HG02763 (cell line): ENCODE measurements at regions not wholly inside any gene's neighbourhood (a gene's known extent, or its start where the extent isn't known, plus 50 kb on each side); places are given as distances from the start of the nearest gene placed in this dataset.
A peak's percentile ranks its signal among the peaks of the same experiment; 100 is the strongest.
"Not testable (repeated sequence)": the region's sequence is repeated elsewhere in the genome, so short reads cannot be mapped to it uniquely, and the experiment has no call there.

Source experiments
- ATAC-seq: cut with Tn5 transposase; IDR thresholded peaks from one replicate; pipeline ENCODE4 v1.9.1; 2021; ENCODE audit warnings: mild to moderate bottlenecking, moderate library complexity; ENCODE audit not compliant: unreplicated experiment

DNA sequence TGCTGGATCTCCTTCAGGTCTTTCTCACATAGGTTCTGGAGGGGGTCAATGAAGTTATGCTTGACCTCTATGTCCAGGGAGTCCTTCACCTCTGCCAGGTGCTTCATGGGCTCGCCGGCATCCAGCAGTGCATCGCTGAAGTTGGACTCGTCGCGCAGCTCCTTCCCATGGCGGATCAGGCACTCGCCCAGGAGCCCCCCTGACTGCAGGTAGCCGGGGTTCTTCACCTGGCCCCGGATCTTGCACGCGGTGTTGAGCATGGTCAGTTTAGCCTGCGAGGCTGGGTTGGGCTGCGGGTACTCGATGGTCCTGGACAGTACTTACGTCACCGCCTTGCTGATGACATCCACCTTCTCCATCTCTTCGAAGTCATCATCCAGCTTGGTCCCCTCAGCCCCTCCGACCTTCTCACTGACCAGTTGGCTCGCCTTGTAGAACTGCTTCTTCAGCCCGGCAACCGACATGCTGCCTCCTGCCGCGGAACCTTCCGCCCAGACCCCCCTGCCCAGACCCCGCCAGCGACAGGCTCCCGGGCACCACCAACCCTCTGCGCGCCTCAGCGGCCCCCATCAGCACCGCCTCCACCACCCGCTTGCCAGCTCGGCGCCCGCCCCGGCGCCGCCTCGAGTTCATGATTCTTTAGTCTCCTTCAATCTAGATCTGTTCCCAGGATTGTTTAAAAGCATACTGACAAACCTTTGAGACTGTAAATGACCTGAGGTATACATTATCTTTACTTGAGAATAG is 99.8 kb downstream of the KPNA2 start:
- no peak for ATAC-seq

DNA sequence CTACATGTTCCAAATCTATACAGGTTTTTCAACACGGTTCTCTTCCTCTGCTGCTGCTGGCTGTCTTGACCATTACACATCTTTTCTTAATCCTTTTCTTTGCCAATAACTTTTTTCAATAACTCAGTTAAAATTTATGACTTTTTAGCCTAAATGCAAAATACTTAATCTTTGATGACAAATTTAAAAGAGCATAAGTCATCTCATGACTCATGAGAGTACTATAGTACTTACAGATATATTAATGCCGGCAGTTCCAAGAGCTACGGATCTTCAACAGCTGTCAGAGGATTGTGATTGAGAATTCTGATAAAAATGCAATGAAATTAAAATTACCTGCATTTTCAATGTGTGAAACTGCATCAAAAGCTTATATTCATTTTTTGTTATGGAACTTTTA is 105.5 kb downstream of the KPNA2 start:
- no peak for ATAC-seq

GRCh38 chr17:68142595-68142994 is 105.2 kb upstream of the AMZ2 start:
- ATAC-seq, result no peak

- ATAC-seq, result no peak
Observed at GRCh38 chr17:68143425-68143824, 104.4 kb upstream of the AMZ2 start.

- ATAC-seq, result no peak
Observed at GRCh38 chr17:68145088-68145487, 102.8 kb upstream of the AMZ2 start.

DNA sequence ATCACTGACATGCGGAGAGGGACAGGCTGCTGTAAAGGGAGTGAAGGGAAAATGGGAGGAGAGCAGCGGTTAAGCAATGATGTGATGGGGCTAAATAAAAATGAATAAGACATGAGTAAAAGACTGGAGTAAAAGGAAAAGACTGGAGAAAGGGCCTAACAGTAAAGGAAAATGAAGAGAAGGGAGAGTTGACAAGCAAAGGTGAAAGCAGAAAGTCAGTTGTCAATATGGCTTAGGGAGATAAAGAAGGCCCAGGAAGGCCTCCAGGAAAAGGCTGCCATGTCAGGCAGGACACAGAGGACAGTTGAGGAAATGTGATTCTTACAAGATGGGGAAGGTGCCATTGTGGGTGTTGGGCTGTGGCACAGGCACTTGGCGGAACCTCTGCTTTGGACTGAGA is 98.9 kb upstream of the AMZ2 start:
- ATAC-seq, result no peak

GRCh38 chr17:68152161-68152571 is 95.7 kb upstream of the AMZ2 start:
- no peak for ATAC-seq

GRCh38 chr17:68155692-68156091 is 92.2 kb upstream of the AMZ2 start:
- no peak for ATAC-seq

GRCh38 chr17:68161644-68162428 is 86.0 kb upstream of the AMZ2 start:
- ATAC-seq, result no peak

DNA sequence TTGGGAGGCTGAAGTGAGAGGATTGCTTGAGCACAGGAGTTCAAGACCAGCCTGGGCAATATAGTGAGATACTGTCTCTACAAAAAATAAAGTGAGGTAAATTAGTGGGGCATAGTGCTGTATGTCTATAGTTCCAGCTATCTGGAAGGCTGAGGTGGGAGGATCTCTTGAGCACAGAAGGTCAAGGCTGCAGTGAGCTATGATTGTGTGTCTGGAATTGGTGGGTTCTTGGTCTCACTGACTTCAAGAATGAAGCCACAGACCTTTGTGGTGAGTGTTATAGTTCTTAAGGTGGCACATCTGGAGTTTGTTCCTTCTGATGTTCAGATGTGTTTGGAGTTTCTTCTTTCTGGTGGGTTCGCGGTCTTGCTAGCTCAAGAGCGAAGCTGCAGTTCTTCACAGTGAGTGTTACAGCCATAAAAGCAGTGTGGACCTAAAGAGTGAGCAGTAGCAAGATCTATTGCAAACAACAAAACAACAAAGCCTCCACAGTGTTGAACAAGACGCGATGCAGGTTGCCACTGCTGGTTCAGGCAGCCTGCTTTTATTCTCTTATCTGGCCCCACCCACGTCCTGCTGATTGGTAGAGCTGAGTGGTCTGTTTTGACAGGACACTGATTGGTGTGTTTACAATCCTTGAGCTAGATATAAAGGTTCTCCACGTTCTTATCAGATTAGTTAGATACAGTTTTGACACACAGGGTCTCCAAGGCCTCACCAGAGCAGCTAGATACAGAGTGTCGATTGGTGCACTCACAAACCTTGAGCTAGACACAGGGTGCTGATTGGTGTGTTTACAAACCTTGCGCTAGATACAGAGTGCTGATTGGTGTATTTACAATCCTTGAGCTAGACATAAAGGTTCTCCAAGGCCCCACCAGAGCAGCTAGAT is 79.3 kb upstream of the AMZ2 start:
- not testable (repeated sequence) for ATAC-seq

GRCh38 chr17:68169165-68169821 is 78.5 kb upstream of the AMZ2 start:
- ATAC-seq, result not testable (repeated sequence)

GRCh38 chr17:68169840-68170239 is 78.0 kb upstream of the AMZ2 start:
- ATAC-seq, result no peak

DNA sequence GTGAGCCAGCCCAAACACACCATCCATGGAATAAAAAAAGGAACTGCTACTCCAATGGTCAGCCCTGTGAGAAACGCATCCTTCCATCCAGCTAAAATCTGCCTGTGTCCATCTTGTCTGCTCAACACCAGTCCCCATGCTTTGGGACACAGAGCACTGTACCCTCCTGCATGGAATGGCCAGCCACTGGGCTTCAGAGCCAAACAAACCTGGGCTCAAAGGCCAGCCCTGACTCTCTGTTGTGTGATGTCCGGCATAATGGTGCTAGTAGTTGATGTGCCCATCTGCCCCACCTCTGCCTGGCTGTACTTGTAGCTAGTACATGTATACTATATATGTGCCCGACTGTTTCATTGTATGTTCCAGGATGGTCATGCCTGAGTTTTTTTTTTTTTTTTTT is 77.6 kb upstream of the AMZ2 start:
- no peak for ATAC-seq

- peak; percentile 52 for ATAC-seq
Observed at GRCh38 chr17:68172461-68172954, 75.3 kb upstream of the AMZ2 start.

DNA sequence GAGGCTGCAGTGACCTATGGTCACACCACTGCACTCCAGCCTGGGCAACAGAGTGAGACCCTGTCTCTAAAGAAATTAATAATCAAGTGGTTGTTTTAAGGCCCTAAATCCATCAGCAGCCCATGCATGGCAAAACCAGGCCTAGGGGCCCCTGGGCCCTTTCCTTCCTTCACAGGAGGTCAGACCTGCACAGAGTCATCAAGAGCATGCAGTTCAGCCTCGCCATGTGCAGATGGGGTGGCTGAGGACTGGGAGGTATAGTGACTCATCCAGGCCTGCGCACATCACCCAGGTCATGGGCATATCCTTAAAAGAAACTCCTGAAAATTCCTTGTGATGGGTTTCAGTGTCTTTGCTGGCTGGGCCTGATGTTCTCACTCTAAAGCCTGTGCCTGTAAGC is 72.4 kb upstream of the AMZ2 start:
- no peak for ATAC-seq

DNA sequence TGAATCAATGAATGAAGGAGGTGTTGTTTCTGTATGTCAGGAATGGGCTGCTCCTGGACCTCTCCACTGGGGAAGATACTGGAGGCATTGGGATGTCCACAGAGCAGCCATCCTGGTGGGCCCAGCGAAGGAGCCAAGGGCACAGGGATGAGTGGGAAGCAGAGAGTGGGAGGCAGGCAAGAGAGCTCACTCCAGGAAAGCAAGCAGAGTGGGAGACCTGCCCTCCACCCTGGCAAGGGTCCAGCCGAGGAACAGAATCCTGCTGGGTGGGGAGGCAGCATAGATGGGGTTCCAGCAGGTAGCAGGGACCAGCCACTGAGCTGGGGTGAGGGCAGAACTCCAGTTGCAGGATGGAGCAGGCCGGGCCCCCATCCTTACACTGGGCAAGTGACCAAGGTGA is 71.9 kb upstream of the AMZ2 start:
- no peak for ATAC-seq

DNA sequence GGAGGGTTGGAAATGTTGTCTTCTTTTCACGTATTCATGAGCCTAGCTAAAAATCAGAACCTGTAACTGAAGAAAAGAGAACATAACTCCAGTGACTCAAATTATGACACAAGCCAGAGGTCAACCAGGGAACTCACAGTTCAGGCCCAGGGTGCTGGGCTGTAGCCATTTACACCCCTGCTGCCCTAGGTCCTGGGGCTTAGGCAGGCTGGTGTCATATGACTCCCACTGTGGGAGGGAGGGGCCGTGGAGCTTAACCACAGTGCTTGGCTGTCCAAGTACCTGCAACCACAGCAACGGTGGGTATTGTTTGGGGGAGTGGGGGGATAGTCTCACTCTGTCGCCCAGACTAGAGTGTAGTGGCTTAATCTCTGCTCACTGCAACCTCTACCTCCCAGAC is 71.1 kb upstream of the AMZ2 start:
- no peak for ATAC-seq

GRCh38 chr17:68178831-68179230 is 69.0 kb upstream of the AMZ2 start:
- no peak for ATAC-seq

GRCh38 chr17:68179236-68179925 is 68.5 kb upstream of the AMZ2 start:
- no peak for ATAC-seq

DNA sequence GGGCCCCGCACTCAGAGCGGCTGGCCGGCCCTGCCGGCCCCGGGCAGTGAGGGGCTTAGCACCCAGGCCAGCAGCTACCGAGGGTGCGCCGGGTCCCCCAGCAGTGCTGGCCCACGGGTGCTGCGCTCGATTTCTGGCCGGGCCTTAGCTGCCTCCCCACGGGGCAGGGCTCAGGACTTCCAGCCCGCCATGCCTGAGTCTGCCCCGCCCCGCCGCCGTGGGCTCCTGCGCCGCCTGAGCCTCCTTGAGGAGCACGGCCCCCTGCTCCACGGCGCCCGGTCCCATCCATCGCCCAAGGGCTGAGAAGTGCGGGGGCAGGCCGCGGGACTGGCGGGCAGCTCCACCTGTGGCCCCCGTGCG is 67.9 kb upstream of the AMZ2 start:
- ATAC-seq, result no peak
